Transverse colon (tissue), 4 donors: ENCODE measurements at regions not wholly inside any gene's neighbourhood (a gene's known extent, or its start where the extent isn't known, plus 50 kb on each side); places are given as distances from the start of the nearest gene placed in this dataset.
A peak's percentile ranks its signal among the peaks of the same experiment; 100 is the strongest.
"Not testable (repeated sequence)": the region's sequence is repeated elsewhere in the genome, so short reads cannot be mapped to it uniquely, and the experiment has no call there.

Source experiments
- DNase-seq: peaks from one replicate; pipeline ENCODE4 v3.0.0-alpha.2; 2019
- H3K27ac ChIP-seq, 4 donors: fragments of 200-600 bp; sonication (generic); 2 replicates each; pipeline ENCODE4 v1.5.1; 2016 to 2018; ENCODE audit warnings: inconsistent platforms in 4 of 4
- H3K27me3 ChIP-seq: fragments of 200-600 bp; sonication (generic); 2 replicates; pipeline ENCODE4 v1.5.1; 2017; ENCODE audit warnings: inconsistent platforms
- H3K36me3 ChIP-seq, 4 donors: fragments of 200-600 bp; sonication (generic); 2 replicates each; pipeline ENCODE4 v1.5.1; 2017 to 2019; ENCODE audit warnings: inconsistent platforms in 4 of 4
- H3K4me1 ChIP-seq, 4 donors: fragments of 200-600 bp; sonication (generic); 2 replicates each; pipeline ENCODE4 v1.5.1; 2017 to 2020; ENCODE audit warnings: inconsistent platforms in 4 of 4
- H3K4me3 ChIP-seq, 4 donors: fragments of 200-600 bp; sonication (generic); 1 replicate in 1 of 4; 2 replicates in 3 of 4; pipeline versions ENCODE4 v1.5.1 to v1.6.1; 2017 to 2019; ENCODE audit warnings: inconsistent platforms in 4 of 4
- H3K9me3 ChIP-seq, 2 donors: fragments of 200-600 bp; sonication (generic); 2 replicates each; pipeline ENCODE4 v1.5.1; 2017 to 2019; ENCODE audit warnings: inconsistent platforms in 2 of 2
- EP300 ChIP-seq: sonication (generic); formaldehyde crosslinking; IDR thresholded peaks from one replicate; pipeline ENCODE4 v1.6.1; 2017; ENCODE audit warnings: antibody characterized with exemption, low read depth
- POLR2A ChIP-seq: fragments of 450-650 bp; IDR thresholded peaks from one replicate; pipeline ENCODE4 v1.6.1; 2016; ENCODE audit warnings: antibody characterized with exemption, mild to moderate bottlenecking, moderate library complexity
- POLR2AphosphoS5 ChIP-seq, 3 donors: sonication (generic); formaldehyde crosslinking; IDR thresholded peaks; one replicate each; pipeline ENCODE4 v1.6.1; 2016; ENCODE audit warnings: antibody characterized with exemption in 3 of 3
- WGBS, 2 donors: methylation state at CpG; one replicate each; pipeline ENCODE4 v1.1.5; 2018; ENCODE audit warnings: low coverage in 1 of 2; 5-methylcytosine and 5-hydroxymethylcytosine counted together
- in situ Hi-C, 4 donors: fragments of 200-750 bp; cut with MboI; loops; one replicate each; pipeline versions ENCODE4 v1.15.0 to v1.15.1; 2017; ENCODE audit warnings: low sequenced_read_pairs in 3 of 4, low pct_ligation_motif_present in 1 of 4, low pct_unique_long_range_greater_than_20kb in 1 of 4
- intact Hi-C: fragments of 100-400 bp; cut with DNase I; formaldehyde crosslinking; loops from one replicate; pipeline ENCODE4 v1.15.1; 2023; ENCODE audit warnings: low total_unique reads
- TF ChIP-seq, protein P1 (sequence below), 5 experiments: fragments of 200-600 bp in 3 of 5; fragments of 450-650 bp in 2 of 5; sonication (generic) in 3 of 5; IDR thresholded peaks; 1 replicate in 2 of 5; 2 replicates in 3 of 5; pipeline ENCODE4 v1.5.1; 2016 to 2017; ENCODE audit warnings: antibody characterized with exemption in 5 of 5, inconsistent platforms in 3 of 5, mild to moderate bottlenecking in 2 of 5, moderate library complexity in 1 of 5

- Histone ChIP-seq H3K27ac (no peak overlapping the region), H3K4me1 (peaks cover 7 to 30% (median 18%) of the 10 kb centered on the region in 4 donors), H3K4me3 (no peak overlapping the region), H3K9me3 (no peaks in the 10 kb centered on the region), H3K36me3 (no peaks in the 10 kb centered on the region), H3K27me3 (no peaks in the 10 kb centered on the region)
- intact Hi-C loops: no loop called here
- 35 to 53% methylated on average over 2 of the region's 2 CpGs for WGBS, 2 donors
- in situ Hi-C loops: no loop called here
- no peak for DNase-seq
- no peak for TF ChIP-seq POLR2AphosphoS5 (IDR thresholded peaks at IDR 0.05)
These were observed 77.2 kb upstream of the SIPA1L2 start for GRCh38 chr1:232707142-232707541.

- H3K36me3 ChIP-seq: no peaks in the 10 kb centered on the region
- in situ Hi-C loops: no loop called here
- no peaks in the 10 kb centered on the region for H3K9me3 ChIP-seq
- TF ChIP-seq, protein P1, sequence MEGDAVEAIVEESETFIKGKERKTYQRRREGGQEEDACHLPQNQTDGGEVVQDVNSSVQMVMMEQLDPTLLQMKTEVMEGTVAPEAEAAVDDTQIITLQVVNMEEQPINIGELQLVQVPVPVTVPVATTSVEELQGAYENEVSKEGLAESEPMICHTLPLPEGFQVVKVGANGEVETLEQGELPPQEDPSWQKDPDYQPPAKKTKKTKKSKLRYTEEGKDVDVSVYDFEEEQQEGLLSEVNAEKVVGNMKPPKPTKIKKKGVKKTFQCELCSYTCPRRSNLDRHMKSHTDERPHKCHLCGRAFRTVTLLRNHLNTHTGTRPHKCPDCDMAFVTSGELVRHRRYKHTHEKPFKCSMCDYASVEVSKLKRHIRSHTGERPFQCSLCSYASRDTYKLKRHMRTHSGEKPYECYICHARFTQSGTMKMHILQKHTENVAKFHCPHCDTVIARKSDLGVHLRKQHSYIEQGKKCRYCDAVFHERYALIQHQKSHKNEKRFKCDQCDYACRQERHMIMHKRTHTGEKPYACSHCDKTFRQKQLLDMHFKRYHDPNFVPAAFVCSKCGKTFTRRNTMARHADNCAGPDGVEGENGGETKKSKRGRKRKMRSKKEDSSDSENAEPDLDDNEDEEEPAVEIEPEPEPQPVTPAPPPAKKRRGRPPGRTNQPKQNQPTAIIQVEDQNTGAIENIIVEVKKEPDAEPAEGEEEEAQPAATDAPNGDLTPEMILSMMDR (IDR thresholded peaks at IDR 0.05): no peak
- TF ChIP-seq EP300: no peak
- no peak for TF ChIP-seq POLR2AphosphoS5 (IDR thresholded peaks at IDR 0.05)
- TF ChIP-seq POLR2A: no peak
- no peak overlapping the region for H3K27ac ChIP-seq
- intact Hi-C loops: no loop called here
- H3K4me1 ChIP-seq: peaks cover 7 to 22% (median 14%) of the 10 kb centered on the region in 4 donors
- no peak for DNase-seq
- 80 to 86% methylated on average over 1 to 5 of the region's 5 CpGs for WGBS, 2 donors
- no peak overlapping the region for H3K4me3 ChIP-seq
- no peaks in the 10 kb centered on the region for H3K27me3 ChIP-seq
These were observed 79.5 kb upstream of the SIPA1L2 start for GRCh38 chr1:232709386-232709785.

GRCh38 chr1:232711996-232712395, 82.1 kb upstream of the SIPA1L2 start:
- Histone ChIP-seq H3K4me1 (no peaks in the 10 kb centered on the region), H3K9me3 (no peaks in the 10 kb centered on the region), H3K27ac (no peak overlapping the region), H3K36me3 (no peaks in the 10 kb centered on the region), H3K27me3 (no peaks in the 10 kb centered on the region), H3K4me3 (no peak overlapping the region)
- 84 to 92% methylated on average over 5 to 6 of the region's 6 CpGs for WGBS, 2 donors
- in situ Hi-C loops: no loop called here
- TF ChIP-seq POLR2A (no peak), POLR2AphosphoS5 (IDR thresholded peaks at IDR 0.05) (no peak), EP300 (no peak)
- TF ChIP-seq, protein P1 (IDR thresholded peaks at IDR 0.05): no peak
- no peak for DNase-seq
- intact Hi-C loops: no loop called here

- Histone ChIP-seq H3K9me3 (no peaks in the 10 kb centered on the region), H3K4me3 (no peak overlapping the region), H3K27ac (no peak overlapping the region), H3K4me1 (peaks cover 0 to 10% (median 0%) of the 10 kb centered on the region in 4 donors), H3K36me3 (no peaks in the 10 kb centered on the region), H3K27me3 (no peaks in the 10 kb centered on the region)
- no peak for DNase-seq
- no peak for TF ChIP-seq POLR2A
- TF ChIP-seq POLR2AphosphoS5 (IDR thresholded peaks at IDR 0.05): no peak
- TF ChIP-seq, protein P1 (IDR thresholded peaks at IDR 0.05): no peak
- no peak for TF ChIP-seq EP300
- in situ Hi-C loops (no loop called here), intact Hi-C loops (no loop called here)
These were observed 83.9 kb upstream of the SIPA1L2 start for GRCh38 chr1:232713785-232714184.

DNA sequence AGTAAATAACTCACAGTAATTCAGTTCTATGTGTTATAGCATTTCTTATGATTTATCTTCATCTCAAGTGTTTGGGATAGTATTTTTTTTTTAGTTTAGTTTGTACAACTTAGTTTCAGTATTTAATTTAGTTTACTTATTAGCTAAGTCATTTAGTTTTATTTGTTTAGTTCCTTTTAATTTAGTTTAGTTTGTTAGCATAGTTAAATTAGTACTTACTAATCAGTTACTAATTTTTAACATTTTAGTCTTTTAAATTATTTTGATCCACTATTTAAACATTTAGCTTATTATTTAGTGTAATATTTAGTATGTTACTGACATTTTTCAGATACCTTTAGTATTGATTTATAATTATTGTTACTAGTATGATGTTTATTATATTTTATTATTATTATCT, 85.2 kb upstream of the SIPA1L2 start:
- TF ChIP-seq, protein P1 (IDR thresholded peaks at IDR 0.05): no peak
- TF ChIP-seq POLR2A: no peak
- no peak for TF ChIP-seq EP300
- TF ChIP-seq POLR2AphosphoS5 (IDR thresholded peaks at IDR 0.05): no peak
- Histone ChIP-seq H3K27me3 (no peaks in the 10 kb centered on the region), H3K4me1 (peaks cover 0 to 10% (median 0%) of the 10 kb centered on the region in 4 donors), H3K9me3 (no peaks in the 10 kb centered on the region), H3K27ac (no peak overlapping the region), H3K4me3 (no peak overlapping the region), H3K36me3 (no peaks in the 10 kb centered on the region)
- DNase-seq: no peak
- in situ Hi-C loops: no loop called here
- intact Hi-C loops: no loop called here

DNA sequence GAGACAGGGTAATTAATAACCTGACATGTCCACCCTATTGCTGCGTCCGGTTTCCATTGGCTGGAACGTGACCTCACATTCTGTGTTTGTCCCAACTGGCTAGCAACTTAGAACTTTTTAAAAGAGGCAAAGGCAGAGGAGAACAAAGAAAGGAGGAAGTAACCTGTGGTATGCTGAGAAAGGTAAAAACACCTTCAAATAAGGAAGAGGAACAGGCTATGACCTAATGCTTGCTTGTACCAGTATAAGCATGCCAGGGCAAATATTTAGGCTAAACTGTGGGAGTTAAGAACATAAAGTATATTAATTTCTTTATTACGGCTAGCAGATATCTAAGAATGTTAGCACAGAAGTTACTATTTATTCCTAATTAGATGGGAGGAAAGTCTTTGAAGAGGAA, 87.3 kb upstream of the MAP10 start:
- H3K4me1 ChIP-seq, DNase-seq, H3K4me3 ChIP-seq, in situ Hi-C loops, H3K27me3 ChIP-seq, intact Hi-C loops, H3K36me3 ChIP-seq, H3K9me3 ChIP-seq: not testable (repeated sequence)
- peak overlapping the region in 2 of 4 donors; percentile 27 to 36 for H3K27ac ChIP-seq
- WGBS, 2 donors: 50 to 78% methylated on average over 2 to 4 of the region's 4 CpGs
